Panc1 (cell line): ENCODE measurements at regions not wholly inside any gene's neighbourhood (a gene's known extent, or its start where the extent isn't known, plus 50 kb on each side); places are given as distances from the start of the nearest gene placed in this dataset.

Experiments
- ATAC-seq: fragments of 200-7000 bp; cut with Tn5 transposase; 2 replicates; pipeline ENCODE4 v1.9.1; 2020; ENCODE audit warnings: mild to moderate bottlenecking, moderate library complexity
- BruUV-seq: library from RNA; stranded (reverse); fragments of 400-500 nt; replicated peaks from 2 replicates; lab custom pipeline; 2021; lab: Mats Ljungman, UMichigan
- CTCF ChIA-PET: fragments of 300-600 bp; sonication (Branson Sonifier 250); formaldehyde crosslinking; loops from one replicate; lab custom pipeline; 2022; ENCODE audit warnings: antibody characterized with exemption; lab: Charles Lee
- POLR2A ChIA-PET: fragments of 300-600 bp; sonication (Branson Sonifier 250); formaldehyde crosslinking; loops from one replicate; lab custom pipeline; 2022; ENCODE audit warnings: antibody characterized with exemption; lab: Charles Lee
- DNase-seq: peaks from one replicate; pipeline ENCODE4 v3.0.0-alpha.2; 2010; ENCODE audit warnings: low read depth, low spot score
- H3K27ac ChIP-seq: 2 replicates; pipeline ENCODE4 v1.5.1; 2011; ENCODE audit warnings: mild to moderate bottlenecking, low read length, inconsistent platforms
- H3K27me3 ChIP-seq: fragments of 200-500 bp; sonication (Bioruptor generic); 2 replicates; pipeline ENCODE4 v1.6.0; 2014; ENCODE audit warnings: low read length, inconsistent platforms; ENCODE audit not compliant: control insufficient read depth, insufficient read depth
- H3K36me3 ChIP-seq: fragments of 200-500 bp; sonication (Bioruptor generic); 2 replicates; pipeline ENCODE4 v1.5.1; 2014; ENCODE audit warnings: inconsistent platforms, mild to moderate bottlenecking, low read length, moderate library complexity; ENCODE audit not compliant: control insufficient read depth, insufficient read depth
- H3K4me1 ChIP-seq: 2 replicates; pipeline ENCODE4 v1.5.1; 2011; ENCODE audit warnings: inconsistent platforms, mild to moderate bottlenecking, low read length, moderate library complexity; ENCODE audit not compliant: control insufficient read depth, insufficient read depth
- H3K4me3 ChIP-seq, 2 experiments: 2 replicates each; pipeline ENCODE4 v1.5.1; 2011 to 2012; ENCODE audit warnings: low read depth in 2 of 2, low read length in 2 of 2, mild to moderate bottlenecking in 2 of 2, inconsistent platforms in 1 of 2, moderate library complexity in 1 of 2
- H3K9me3 ChIP-seq: fragments of 200-500 bp; sonication (Bioruptor generic); 2 replicates; pipeline ENCODE4 v1.5.1; 2014; ENCODE audit warnings: low read depth, mild to moderate bottlenecking, inconsistent platforms, low read length, moderate library complexity; ENCODE audit not compliant: control insufficient read depth, insufficient read depth
- CTCF ChIP-seq: fragments of 450-650 bp; IDR thresholded peaks from 2 replicates; pipeline ENCODE4 v1.5.1; 2017; ENCODE audit warnings: mild to moderate bottlenecking
- POLR2AphosphoS5 ChIP-seq: IDR thresholded peaks from 2 replicates; pipeline ENCODE4 v1.6.1; 2012; ENCODE audit warnings: mild to moderate bottlenecking, low read depth, low read length, moderate library complexity
- REST ChIP-seq, 2 experiments: IDR thresholded peaks; 2 replicates each; pipeline ENCODE4 v1.6.1; 2011 to 2012; ENCODE audit warnings: low read depth in 2 of 2, control low read depth in 1 of 2, low read length in 1 of 2, mild to moderate bottlenecking in 1 of 2, moderate library complexity in 1 of 2; ENCODE audit not compliant: insufficient read depth in 1 of 2
- SIN3A ChIP-seq: IDR thresholded peaks from 2 replicates; pipeline ENCODE4 v1.6.1; 2012; ENCODE audit warnings: low read depth, mild to moderate bottlenecking, low read length, moderate library complexity, borderline replicate concordance; ENCODE audit not compliant: insufficient read depth
- TCF7L2 ChIP-seq: IDR thresholded peaks from 2 replicates; pipeline ENCODE4 v1.6.1; 2011; ENCODE audit warnings: mild to moderate bottlenecking, low read depth, low read length, inconsistent platforms
- in situ Hi-C: cut with HindIII; loops from 2 replicates; pipeline ENCODE4 v1.10.0; 2016; ENCODE audit warnings: low sequenced_read_pairs, low pct_unique_long_range_greater_than_20kb
- intact Hi-C: fragments of 100-400 bp; cut with micrococcal nuclease; formaldehyde crosslinking; loops from one replicate; pipeline ENCODE4 v1.10.0; 2022; ENCODE audit not compliant: unreplicated experiment

GRCh38 chr5:20604992-20605391, 617.0 kb upstream of the CDH18 start:
- POLR2A ChIA-PET, result no interaction called here
- in situ Hi-C loops, result no loop called here
- CTCF ChIA-PET, result no interaction called here
- no peak overlapping the region for H3K4me3 ChIP-seq
- H3K27me3 ChIP-seq, result no peaks in the 10 kb centered on the region
- no TSS peak for BruUV-seq
- ATAC-seq (no peak), DNase-seq (no peak)
- H3K4me1 ChIP-seq, result no peaks in the 10 kb centered on the region
- H3K27ac ChIP-seq, result no peak overlapping the region
- H3K36me3 ChIP-seq, result no peaks in the 10 kb centered on the region
- intact Hi-C loops, result no loop called here
- no peaks in the 10 kb centered on the region for H3K9me3 ChIP-seq
- TF ChIP-seq REST (IDR thresholded peaks at IDR 0.05; ENCODE audit: insufficient read depth in 1 of 2, low read depth in 2 of 2, low read length in 1 of 2), result no peak
- no peak for TF ChIP-seq TCF7L2
- no peak for TF ChIP-seq CTCF
- TF ChIP-seq SIN3A, result no peak
- TF ChIP-seq POLR2AphosphoS5, result no peak

- Histone ChIP-seq H3K27ac (no peak overlapping the region), H3K9me3 (no peaks in the 10 kb centered on the region), H3K4me3 (no peak overlapping the region), H3K4me1 (no peaks in the 10 kb centered on the region), H3K36me3 (no peaks in the 10 kb centered on the region), H3K27me3 (no peaks in the 10 kb centered on the region)
- in situ Hi-C loops, result no loop called here
- no peak for TF ChIP-seq SIN3A
- TF ChIP-seq TCF7L2, result no peak
- no peak for TF ChIP-seq REST (IDR thresholded peaks at IDR 0.05; ENCODE audit: insufficient read depth in 1 of 2, low read depth in 2 of 2, low read length in 1 of 2)
- no peak for TF ChIP-seq POLR2AphosphoS5
- no peak for TF ChIP-seq CTCF
- no TSS peak for BruUV-seq
- CTCF ChIA-PET, result no interaction called here
- intact Hi-C loops, result no loop called here
- POLR2A ChIA-PET, result no interaction called here
- DNase-seq (no peak), ATAC-seq (no peak)
These were observed 613.7 kb upstream of the CDH18 start for GRCh38 chr5:20601678-20602100.
